Fibroblast of the conjunctiva (primary cell): ENCODE measurements at regions not wholly inside any gene's neighbourhood (a gene's known extent, or its start where the extent isn't known, plus 50 kb on each side); places are given as distances from the start of the nearest gene placed in this dataset.

Source experiments
- DNase-seq: peaks from one replicate; pipeline ENCODE4 v3.0.0-alpha.2; 2010; ENCODE audit warnings: low read depth

DNA sequence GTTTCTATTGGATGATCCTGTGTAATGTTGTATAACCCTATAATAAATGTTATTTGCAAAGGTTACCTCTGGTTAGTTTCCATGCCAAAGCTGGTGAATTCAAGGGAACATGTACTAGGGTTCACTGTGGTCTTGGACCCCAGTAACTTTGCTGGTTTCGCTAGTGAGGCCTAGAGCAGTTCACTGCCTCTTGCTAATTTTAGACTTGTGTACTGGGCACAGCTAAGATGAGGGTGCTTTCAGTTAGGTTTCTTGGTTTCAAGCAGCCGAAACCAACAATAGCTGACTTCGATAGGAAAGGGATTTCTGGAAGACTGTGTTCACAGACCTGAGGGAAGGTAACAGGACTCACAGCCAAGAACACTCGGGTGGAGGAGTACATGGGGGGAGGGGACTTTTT, 215.5 kb upstream of the BCOR start:
- no peak for DNase-seq

DNA sequence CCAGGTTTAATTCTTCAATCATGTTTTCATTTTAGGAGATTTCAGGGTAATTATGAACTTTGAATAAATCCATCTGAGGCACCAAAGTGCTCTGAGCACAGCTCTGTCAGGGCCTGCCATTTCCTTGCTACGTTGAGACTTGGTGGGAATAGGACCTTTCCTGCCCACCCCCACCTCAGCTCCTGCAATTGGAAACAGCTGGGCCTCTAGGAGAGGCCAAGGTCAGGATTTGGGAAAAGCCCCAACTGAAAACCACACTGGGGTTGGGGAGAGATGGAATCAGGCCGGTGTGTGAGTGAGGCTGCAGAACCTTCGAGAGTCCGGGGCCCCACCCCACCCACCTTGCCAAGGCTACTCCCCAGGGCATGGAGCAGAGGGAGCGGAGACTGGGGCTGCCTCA, 212.7 kb upstream of the BCOR start:
- DNase-seq = no peak

DNA sequence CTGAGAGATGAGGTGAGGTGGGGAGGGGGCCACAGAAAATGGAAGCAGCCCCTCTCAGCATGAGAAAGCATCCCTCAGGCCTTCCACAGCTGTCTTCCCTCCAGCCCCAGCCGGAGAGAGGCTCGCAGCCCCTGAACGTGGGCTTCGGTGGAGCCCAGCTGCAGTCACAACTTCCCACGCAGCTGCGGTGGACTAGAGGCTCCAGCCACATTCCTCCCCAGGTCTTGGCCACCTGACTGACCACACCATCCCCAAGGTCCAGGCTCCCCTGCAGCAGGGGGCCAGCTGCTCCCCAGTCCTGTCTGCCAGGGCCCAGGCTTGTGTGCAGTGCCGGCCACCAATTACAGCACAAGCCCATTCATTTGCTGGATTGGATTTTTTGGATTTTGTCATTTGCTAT, 212.3 kb upstream of the BCOR start:
- DNase-seq = no peak

DNA sequence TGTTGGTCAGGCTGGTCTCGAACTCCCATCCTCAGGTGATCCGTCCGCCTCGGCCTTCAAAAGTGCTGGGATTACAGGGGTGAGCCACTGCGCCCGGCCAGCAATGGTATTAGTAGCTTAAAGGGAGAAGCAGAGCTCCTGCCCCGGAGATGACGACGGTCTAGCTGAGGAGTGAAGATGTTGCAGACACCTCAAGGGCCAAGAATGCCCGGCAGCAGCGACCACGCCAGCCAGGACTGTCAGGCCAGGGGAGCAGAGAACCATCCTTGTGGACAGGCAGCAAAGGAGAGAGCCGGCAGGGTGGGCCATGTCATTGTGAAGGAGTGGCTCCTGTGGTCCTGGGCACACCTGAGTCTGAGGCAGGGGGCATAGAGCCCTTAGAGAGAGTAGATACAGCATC, 210.1 kb upstream of the BCOR start:
- no peak for DNase-seq

DNA sequence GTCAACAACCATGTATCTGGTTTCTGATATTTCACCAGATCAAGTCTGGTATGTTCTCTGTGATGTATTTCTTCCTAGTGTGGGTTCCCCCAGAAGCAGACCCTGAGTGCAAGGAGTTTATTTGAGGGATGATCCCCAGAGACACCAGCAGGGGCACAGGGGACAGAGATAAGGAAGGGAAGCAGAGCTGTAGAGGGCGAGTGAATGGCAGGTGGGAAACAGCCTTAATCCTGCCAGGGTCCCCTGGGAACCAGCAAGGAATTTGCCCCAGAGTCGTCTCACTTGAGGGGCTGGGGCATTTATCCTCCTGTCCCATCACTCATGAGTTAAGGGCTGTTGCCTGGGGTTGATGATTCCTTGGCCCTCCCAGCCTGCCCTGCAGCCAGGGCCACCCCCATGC, 206.4 kb upstream of the BCOR start:
- no peak for DNase-seq

DNA sequence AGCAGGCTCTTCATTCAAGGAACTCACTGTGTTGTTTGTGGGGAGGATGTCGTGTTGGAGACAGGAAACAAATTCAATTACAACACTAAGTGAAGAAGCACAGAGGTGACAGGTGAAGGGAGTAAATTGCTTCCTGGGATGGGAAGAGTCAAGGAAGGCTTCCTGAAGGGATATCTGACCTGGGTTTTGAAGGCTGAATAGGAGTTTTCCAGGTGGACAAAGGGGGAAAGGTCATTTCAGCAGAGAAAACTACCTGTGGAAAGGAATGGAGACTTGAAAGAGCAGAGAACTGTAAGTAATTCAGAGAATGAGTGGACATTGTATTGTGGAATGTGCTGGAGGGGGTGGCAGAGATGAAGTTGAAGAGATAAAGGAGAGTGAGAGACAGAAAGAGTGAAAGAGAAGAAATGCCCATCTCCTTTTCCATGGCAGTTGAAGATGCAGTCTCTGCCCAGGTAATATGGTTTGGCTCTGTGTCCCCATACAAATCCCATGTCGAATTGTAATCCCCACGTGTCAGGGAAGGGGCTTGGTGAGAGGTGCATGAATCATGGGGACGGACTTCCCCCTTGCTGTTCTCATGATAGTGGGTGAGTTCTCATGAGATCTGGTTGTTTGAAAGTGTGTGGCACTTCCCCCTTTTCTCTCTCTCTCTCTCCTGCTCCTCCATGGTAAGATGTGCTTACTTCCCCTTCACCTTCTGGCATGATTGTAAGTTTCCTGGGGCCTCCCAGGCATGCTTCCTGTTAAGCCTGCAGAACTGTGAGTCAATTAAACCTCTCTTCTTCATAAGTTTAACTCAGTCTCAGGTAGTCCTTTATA, 205.7 kb upstream of the BCOR start:
- DNase-seq = no peak

DNA sequence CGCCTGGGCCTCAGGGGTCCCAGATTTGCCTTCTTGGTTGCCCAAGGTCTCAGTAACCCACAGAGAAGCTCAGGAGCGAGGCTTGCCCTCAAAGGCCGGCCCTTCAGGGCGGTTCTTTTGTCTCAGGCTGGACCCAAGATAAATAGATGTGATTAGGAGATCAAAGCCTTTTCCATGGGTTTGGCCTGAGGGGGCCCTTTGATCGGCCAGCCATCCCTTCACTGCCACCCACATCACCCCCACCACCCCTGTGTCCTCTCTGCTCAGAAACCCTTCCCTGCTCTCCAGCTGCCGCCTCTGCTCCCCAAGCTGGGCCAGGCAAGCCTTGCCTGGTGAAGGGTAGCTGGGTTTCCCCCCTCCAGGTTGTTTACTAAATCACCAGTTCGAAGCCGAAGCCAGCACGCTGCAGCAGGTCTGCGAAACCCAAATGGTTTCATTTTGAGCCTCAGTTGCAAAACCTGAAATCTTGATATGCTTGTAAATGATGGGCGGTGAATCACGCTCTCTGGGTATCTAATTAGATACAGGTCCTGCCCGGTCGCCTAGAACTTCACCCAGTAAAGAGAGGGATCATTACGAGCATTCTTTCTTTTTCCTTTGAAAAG, 202.6 kb upstream of the BCOR start:
- no peak for DNase-seq

DNA sequence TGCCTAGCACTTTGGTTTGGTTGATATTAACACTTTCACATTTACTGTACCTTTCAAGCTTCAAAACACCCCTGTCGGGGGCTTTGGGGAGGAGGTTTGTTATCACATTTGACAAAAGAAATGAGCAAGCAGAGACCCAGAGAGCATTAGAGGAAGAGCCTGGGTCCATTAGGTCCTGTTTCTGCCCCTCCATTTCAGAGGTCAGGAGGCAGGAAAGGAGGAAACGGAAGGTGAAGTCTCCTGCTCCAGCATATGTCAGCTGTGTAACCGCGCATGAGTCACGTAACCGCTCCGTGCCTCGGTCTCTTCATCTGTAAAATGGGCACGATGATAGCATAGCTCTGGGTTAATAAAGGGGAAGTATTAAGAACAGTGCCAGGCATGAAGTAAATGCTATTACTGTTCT, 201.9 kb upstream of the BCOR start:
- no peak for DNase-seq

DNA sequence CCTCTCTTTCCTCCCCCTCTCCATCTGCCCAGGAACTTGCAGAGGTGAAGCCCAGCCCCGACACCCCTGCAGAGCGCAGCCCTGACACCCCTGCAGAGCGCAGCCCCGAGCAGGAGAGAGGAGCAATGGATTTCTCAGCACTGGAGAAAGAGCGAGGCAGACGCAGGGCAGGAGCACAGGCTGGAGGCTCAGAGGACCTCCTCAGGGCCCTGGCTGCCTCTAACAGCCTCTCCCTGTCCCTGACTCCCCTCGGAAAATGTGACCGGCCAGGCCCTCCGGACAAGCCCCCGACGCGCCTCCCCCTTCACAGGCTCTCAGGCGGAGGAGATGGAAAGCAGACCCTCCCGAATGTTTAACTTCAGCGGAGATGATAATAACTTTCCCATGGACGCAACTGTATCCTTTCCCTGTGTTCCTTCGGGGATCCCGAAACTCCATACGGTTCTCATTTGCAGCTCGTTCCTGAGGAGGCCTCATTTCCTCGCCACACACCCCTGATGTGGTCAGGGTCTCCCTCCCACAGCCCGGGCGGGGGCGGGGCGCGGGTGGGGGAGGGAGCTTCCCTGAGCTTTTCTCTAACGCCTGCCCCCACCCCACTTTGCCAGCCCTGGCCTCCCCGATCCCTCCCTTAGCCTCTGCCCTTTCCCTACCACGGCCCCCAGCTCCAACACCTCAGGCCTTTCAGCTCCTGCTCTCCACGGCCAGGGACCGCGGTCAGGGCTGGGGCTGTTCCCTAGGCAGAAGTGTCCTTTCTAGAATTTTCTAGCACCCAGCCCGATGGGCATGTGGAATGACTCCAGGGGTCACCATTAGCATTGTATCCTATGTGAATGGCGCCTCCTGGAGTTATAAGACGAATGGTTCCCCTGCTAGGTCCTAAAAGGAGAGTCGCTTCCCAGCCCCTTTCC, 201.1 kb upstream of the BCOR start:
- peak; percentile 6 for DNase-seq

DNA sequence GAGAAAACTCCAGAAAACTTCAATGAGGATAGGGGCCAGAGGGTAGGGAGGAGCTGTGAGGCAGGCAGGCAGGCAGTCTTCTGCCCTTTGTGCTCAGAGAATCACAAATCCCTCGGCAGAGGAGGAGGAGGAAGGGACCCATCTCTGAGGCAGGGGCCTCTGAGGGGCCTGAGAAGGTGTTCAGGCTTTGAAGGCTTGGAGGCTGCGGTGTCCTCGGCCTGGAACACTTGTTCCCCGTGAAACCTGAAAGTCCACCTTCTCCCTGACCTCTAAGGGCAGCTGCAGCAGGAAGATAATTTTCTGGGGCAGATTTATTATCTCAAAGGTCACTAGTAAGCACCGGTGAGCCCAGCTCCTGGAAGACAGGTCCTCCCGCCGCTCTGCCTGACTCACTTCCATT, 200.3 kb upstream of the BCOR start:
- DNase-seq = no peak

DNA sequence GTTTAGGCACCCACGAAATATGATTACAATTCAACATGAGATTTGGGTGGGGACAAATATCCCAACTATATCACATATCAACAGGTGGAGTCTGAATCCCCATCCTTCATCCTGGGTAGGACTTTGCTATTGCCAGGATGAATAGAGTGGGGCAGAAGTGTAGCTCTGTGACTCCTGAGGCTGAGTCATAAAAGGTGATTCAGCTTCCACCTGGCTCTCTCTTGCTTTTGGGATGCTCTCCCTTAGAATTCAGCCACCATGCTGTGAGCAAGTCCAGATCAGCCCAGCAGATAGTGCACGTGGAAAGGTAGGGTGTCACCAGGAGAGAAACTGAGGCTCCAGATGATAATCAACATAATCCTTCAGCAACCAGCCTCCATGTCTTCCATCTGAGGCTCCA, 193.8 kb upstream of the BCOR start:
- DNase-seq = no peak

DNA sequence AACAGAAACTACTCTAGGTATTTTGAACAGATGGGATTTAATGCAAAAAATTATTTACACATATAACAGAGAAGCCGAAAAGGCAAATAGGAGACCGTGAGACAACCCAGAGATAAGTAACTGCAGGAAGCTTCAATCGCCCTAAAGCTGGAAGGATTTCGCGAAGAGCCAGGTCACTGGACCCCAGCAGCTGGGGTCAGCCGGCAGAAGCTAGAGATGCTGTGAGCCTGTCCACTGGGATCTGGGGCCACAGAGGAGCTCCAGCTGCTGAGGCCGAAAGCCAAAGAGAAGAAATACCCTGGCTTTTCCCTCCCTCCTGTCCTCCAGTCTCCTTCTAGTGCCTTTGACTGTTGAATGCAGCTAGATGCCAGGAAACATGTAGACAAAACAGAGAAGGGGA, 192.8 kb upstream of the BCOR start:
- no peak for DNase-seq

DNA sequence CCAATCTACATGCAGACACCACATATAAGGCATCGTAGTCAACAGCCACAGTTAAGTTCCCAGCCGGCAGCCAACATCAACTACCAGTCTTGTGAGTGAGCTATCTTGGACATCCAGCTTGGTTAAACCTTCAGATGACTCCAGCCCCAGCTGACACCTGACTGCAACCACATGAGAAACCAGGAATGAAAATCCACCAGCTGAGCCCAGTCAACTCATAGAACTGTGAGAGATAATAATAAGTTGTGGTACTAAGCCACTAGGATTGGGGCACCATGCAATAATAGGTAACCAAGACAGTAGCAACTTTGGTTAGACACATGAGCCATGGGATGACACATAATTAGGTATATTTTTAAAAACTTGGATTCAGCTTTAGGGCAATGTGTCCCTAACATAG, 188.1 kb upstream of the BCOR start:
- no peak for DNase-seq

DNA sequence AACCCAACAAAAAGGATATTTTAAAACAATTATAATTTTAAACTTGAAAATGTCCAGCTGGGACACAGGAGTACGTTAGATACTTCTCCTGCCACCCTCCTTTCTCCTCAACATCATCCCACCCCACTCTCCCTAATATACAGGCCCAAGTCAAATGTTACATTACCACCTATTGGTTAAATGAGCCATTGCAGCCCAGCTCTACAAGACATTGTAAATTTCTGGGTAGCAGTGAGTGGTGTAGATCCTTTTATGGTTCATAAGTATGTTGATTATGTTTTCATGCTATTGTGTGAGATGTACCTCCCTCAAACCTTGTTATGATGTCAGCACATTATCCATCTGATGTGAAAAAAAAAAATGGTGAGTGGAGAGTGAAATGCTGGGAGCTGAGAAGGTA, 187.1 kb upstream of the BCOR start:
- DNase-seq = no peak

DNA sequence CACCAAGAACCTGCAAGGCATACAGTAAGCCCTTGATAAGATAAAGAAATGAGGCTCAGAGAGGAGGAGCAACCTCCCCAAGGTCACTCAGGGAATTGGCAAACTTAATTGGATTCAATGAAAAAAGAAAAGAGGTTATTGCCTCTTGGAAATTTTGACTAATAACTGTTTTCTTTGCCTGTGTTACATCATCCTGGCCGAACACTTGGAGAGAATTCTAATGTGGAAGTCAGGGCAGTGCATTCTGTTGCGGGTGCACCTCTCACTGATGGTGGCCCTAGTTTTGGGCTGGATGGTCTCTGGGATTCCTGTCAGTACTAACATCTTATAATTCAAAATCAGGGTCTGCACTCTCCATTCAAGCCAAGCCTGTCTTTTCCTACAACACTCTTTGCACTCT, 186.2 kb upstream of the BCOR start:
- no peak for DNase-seq

DNA sequence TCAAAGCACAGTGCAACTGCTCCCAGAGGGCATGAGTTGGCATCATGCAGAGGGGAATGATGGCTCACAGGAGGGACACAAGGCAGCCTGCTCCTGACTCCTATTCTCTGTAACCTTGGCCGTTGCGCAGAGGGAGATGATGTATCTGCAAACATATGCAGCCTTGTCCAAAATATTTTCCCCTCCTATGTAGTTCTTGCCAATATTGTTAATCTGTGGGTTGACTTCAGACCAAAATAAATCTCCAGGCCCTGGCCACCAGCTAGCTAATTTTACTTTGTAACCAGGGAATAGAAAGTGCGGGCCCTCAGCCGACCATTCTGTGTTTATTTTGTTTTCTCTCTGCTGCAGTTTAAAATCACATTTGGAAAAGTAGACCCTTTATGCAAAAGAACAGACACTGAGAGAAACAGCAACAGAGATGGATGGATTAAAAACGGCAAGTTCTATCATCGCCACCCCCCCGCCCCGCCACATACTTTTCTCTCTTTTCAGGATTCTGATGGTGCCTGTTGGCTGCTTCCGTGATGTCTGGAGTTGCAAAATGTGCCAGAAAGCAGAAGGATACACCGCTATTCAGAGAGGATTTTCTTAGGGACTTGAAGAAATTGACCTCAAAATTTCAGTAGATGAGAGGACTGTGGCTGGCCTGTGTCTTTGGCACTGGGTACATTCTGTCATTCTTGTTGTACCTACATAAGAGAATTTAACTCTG, 185.3 kb upstream of the BCOR start:
- DNase-seq = peak; percentile 29

DNA sequence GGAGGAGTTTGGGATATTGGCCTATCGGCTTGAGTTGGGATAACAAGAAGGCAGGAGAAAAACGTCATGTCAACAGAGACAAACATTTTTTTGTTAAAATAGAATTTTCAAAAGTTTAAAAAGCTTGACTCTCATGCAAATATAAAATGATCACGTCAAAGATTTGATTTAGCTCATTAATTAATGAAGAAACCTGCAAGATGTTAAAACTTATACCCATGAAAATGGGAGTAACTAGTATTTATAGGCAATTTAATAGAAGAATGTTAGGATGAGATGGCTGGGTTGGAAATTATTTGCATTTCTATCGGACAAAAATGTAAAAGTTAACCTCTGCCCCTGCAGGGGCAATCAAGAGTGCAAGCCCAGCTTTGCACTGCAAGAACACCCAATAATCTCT, 184.6 kb upstream of the BCOR start:
- no peak for DNase-seq

DNA sequence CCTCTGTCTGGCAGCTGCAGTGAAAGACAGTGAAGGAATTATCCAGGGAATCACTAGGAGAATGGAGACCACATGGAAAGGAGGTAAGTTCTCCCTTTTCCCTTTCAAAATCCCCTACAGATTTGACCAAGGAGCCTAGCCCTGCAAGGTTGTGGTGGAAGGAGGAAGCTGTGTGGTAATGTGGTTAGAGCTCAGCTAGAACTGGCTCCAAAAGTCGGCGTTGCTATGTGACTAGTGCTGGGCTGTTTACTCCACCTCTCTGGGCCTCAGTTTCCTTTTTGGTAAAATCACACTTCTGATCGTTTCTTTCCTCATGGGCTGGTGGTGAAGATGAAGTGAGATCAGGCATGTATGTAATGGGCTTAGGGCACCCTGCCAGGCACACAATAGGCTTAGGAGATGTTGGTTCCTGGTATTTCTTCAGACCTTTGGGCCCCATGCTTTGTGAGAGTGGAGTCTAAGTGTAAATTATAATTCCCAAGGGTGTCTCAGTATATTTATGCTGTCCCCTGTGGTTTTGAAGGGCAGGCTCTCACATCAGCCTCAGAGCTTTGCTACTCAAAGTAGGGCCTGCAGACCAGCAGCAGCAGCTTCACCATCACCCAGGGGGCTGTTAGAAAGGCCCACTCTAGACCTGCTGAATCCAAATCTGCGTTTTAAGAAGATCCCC, 183.7 kb upstream of the BCOR start:
- no peak for DNase-seq

DNA sequence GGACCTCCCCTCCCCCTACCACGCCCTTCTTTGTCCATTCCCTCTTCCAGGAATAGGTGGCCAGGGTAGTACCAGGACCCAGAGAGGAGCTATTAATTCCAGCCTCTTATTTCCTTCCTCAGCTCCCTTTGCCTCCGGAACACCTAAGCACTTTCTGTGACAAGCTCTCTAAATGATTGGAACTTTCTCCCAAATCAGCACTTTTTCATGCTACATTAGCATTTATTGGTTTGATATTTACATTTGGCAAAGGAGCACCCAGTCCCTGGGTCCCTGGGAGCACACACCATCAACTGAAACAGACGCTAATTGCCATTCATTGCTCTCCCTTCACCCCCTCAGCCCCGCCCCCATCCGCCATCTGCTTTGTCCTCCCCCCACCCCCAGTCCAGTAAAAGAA, 182.0 kb upstream of the BCOR start:
- no peak for DNase-seq

DNA sequence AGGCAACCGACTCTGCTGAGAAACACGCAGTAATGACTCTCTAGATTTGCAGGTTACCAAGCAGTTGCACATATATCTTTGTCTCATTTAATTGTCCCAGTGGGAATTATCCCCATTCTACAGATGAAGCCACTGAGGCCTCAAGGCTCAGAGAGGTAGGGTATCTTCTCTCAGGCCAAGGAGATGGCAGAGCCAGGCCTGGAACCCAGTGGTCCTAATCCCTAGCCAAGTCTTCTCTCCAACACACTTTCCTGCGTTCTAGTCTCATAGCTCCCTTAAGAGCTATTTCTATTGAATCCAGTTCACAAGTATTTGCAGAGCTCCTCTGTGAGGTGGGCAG, 181.3 kb upstream of the BCOR start:
- DNase-seq = no peak

DNA sequence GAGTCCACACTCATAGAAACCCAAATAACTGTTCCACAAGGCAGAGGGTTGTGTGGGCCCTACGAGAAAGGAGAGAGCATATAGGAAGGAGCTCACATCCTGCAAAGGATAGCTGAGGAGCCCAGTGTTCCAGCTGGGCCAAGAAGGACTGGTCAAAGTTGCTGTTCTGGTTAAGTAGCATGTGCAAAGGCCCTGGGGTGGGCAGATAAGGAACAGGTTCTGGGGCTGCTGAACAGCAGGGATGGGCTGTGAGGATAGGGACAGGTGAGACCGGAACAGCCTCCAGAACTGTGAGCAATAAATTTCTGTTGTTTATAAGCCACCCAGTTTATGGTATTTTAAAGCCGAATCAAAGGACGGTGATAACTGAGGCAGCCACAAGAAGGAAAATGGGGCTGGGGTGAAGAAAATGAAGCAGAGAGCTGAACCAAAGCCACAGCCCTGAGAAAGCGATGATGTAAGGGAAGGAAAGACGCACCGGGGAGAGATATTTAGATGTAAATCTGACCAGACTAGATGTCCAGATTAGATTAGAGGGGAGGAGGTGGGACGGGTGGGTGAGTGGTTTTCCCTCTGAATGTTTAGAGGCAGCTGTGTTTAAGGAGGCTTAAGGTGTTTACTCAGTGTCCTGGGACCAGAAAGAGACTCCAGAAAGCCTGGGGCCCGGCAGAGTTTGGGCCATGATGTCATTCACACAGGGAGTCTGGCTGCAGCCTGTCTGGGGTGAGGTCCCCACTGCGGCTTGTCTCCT, 180.8 kb upstream of the BCOR start:
- DNase-seq = no peak
